Hepatocyte (in vitro differentiated cells): ENCODE measurements at regions not wholly inside any gene's neighbourhood (a gene's known extent, or its start where the extent isn't known, plus 50 kb on each side); places are given as distances from the start of the nearest gene placed in this dataset.

ENCODE experiments used
- EZH2 ChIP-seq: fragments of 200-600 bp; sonication (generic); IDR thresholded peaks from 2 replicates; pipeline ENCODE4 v1.6.1; 2016; ENCODE audit warnings: antibody characterized with exemption, mild to moderate bottlenecking, borderline replicate concordance
- TF ChIP-seq, protein P1 (sequence below): fragments of 200-600 bp; sonication (generic); IDR thresholded peaks from 2 replicates; pipeline ENCODE4 v1.5.1; 2016; ENCODE audit warnings: antibody characterized with exemption, mild to moderate bottlenecking; ENCODE audit not compliant: poor library complexity

DNA sequence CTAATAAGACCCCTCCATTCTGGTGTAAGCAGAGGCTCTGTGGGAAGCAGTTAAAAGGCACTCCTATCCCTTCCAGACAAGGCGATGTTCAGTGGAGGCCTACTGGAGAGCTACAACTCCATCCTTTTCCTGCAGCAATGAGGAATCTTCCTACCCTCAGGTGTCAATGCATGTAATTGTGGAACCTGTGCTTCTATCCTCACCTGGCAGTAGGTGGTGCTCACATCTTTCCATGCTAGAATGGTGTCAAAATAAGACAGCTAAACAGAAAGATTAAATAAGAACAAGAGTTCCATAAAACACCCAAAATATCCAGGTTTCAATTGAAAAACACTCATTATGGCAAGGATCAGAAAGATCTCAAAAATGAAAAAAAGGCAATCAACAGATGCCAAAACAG lies 224.6 kb downstream of the IL15 start:
- TF ChIP-seq, protein P1, sequence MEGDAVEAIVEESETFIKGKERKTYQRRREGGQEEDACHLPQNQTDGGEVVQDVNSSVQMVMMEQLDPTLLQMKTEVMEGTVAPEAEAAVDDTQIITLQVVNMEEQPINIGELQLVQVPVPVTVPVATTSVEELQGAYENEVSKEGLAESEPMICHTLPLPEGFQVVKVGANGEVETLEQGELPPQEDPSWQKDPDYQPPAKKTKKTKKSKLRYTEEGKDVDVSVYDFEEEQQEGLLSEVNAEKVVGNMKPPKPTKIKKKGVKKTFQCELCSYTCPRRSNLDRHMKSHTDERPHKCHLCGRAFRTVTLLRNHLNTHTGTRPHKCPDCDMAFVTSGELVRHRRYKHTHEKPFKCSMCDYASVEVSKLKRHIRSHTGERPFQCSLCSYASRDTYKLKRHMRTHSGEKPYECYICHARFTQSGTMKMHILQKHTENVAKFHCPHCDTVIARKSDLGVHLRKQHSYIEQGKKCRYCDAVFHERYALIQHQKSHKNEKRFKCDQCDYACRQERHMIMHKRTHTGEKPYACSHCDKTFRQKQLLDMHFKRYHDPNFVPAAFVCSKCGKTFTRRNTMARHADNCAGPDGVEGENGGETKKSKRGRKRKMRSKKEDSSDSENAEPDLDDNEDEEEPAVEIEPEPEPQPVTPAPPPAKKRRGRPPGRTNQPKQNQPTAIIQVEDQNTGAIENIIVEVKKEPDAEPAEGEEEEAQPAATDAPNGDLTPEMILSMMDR: peak; percentile 11
- no peak for TF ChIP-seq EZH2
